NT2/D1 (cell line): ENCODE measurements at regions not wholly inside any gene's neighbourhood (a gene's known extent, or its start where the extent isn't known, plus 50 kb on each side); places are given as distances from the start of the nearest gene placed in this dataset.
"Not testable (repeated sequence)": the region's sequence is repeated elsewhere in the genome, so short reads cannot be mapped to it uniquely, and the experiment has no call there.

Experiments used
- DNase-seq: peaks from one replicate; pipeline ENCODE4 v3.0.0-alpha.2; 2011; ENCODE audit warnings: low read depth, low spot score
- H3K27me3 ChIP-seq: 2 replicates; pipeline ENCODE4 v1.6.0; 2011; ENCODE audit warnings: mild to moderate bottlenecking; ENCODE audit not compliant: insufficient read length, insufficient read depth
- H3K36me3 ChIP-seq: 2 replicates; pipeline ENCODE4 v1.6.1; 2011; ENCODE audit warnings: mild to moderate bottlenecking, low read length, mixed read lengths; ENCODE audit not compliant: insufficient read depth, insufficient read length
- H3K4me1 ChIP-seq: 2 replicates; pipeline ENCODE4 v1.5.1; 2011; ENCODE audit not compliant: insufficient read depth, insufficient read length
- H3K4me3 ChIP-seq: 2 replicates; pipeline ENCODE4 v1.5.1; 2011; ENCODE audit warnings: low read depth; ENCODE audit not compliant: insufficient read length
- H3K9ac ChIP-seq: 2 replicates; pipeline ENCODE4 v1.6.0; 2011; ENCODE audit warnings: low read depth; ENCODE audit not compliant: insufficient read length
- H3K9me3 ChIP-seq: 2 replicates; pipeline ENCODE4 v1.5.1; 2011; ENCODE audit warnings: mild to moderate bottlenecking, low read length; ENCODE audit not compliant: insufficient read depth
- SUZ12 ChIP-seq: IDR thresholded peaks from 2 replicates; pipeline ENCODE4 v1.6.1; 2011; ENCODE audit not compliant: insufficient read length, insufficient read depth; ENCODE audit errors: extremely low read depth
- YY1 ChIP-seq: IDR thresholded peaks from 2 replicates; pipeline ENCODE4 v1.6.1; 2011; ENCODE audit not compliant: insufficient read length, insufficient read depth
- ZNF274 ChIP-seq: IDR thresholded peaks from 2 replicates; pipeline ENCODE4 v1.6.1; 2011; ENCODE audit warnings: mild to moderate bottlenecking, low read depth, low read length

DNA sequence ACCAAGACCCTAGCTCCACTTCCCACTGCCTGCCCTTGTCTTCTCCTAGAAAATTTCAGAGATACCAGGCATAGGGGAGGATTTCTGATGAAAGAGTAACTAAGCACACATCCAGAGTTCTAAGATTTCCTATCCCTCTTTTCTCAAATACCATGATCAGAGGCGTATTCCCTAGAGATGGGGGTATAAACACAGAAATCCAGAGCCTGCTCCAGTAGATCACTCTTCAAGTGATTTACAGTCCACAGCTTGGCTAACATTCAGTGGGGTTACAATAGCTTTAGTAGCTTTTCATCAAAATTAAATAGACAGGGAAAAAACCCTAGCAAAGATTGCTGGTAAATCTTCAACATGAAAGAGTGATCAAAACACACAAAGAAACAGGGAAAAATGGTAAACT lies 800.7 kb upstream of the GRM7 start:
- Histone ChIP-seq H3K9me3 (no peaks in the 10 kb centered on the region), H3K27me3 (no peaks in the 10 kb centered on the region), H3K9ac (no peak overlapping the region), H3K4me3 (no peak overlapping the region), H3K36me3 (no peaks in the 10 kb centered on the region), H3K4me1 (no peaks in the 10 kb centered on the region)
- TF ChIP-seq YY1 = no peak
- no peak for TF ChIP-seq SUZ12
- no peak for TF ChIP-seq ZNF274
- no peak for DNase-seq

DNA sequence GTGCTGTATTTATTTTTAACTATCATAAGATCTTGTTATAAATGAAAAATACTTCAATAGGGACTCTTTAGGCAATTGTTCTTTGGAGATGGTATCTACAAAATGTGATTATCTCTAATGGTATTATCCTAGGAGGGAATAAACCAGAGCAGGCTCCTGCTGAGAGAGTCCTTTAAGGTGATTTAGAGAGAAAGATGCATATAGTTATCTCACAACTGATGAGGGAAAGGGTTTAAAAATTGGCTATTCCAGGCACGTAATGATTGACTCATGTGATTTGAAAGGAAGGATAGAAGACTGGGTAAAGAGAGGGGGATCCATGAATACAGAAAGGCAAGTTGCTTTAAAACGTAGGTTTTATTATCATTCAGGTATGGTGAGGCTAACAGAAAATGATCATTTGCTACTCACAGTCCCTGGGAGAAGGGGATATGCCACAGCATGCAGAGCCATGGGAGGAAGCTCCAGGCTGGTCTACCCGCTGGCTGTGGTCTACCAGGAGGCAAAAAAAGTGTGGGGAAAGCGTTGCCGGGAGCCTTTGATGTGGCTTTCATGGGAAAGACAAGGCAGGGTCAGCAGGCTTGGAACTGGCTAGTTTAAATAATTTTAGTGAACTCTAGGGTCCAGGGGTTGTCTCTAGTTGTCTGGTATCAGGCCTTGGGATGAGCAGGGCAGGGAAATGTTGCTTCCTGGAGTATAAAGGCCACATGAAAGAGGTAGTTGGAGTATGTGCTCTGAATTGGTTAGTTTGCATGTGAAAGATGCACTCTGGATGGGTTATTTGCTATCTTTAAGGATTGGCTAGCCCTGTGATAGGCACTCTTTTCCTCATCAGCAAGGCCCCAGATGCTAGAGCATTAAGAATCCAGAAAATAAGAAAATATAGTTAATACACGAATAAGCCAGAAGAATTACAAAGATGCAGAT lies 798.4 kb upstream of the GRM7 start:
- DNase-seq = peak; percentile 33
- no peaks in the 10 kb centered on the region for H3K9me3 ChIP-seq
- H3K4me1 ChIP-seq = no peaks in the 10 kb centered on the region

GRCh38 chr3:6066397-6066796 lies 794.5 kb upstream of the GRM7 start:
- TF ChIP-seq YY1 = no peak
- TF ChIP-seq SUZ12 = no peak
- TF ChIP-seq ZNF274 = no peak

More for the DNA sequence above, 798.4 kb upstream of the GRM7 start:
- Histone ChIP-seq H3K36me3 (no peaks in the 10 kb centered on the region), H3K4me3 (no peak overlapping the region), H3K27me3 (no peaks in the 10 kb centered on the region), H3K9ac (no peak overlapping the region)
- no peak for TF ChIP-seq YY1
- no peak for TF ChIP-seq SUZ12
- no peak for TF ChIP-seq ZNF274

GRCh38 chr3:6066868-6067578 lies 793.9 kb upstream of the GRM7 start:
- not testable (repeated sequence) for H3K4me1 ChIP-seq, DNase-seq, H3K36me3 ChIP-seq, H3K9ac ChIP-seq, H3K4me3 ChIP-seq, H3K27me3 ChIP-seq, H3K9me3 ChIP-seq

More at GRCh38 chr3:6066397-6066796, 794.5 kb upstream of the GRM7 start:
- H3K9me3 ChIP-seq = no peaks in the 10 kb centered on the region
- no peak for DNase-seq
- no peaks in the 10 kb centered on the region for H3K4me1 ChIP-seq
- H3K4me3 ChIP-seq = no peak overlapping the region
- H3K27me3 ChIP-seq = no peaks in the 10 kb centered on the region
- no peaks in the 10 kb centered on the region for H3K36me3 ChIP-seq
- H3K9ac ChIP-seq = no peak overlapping the region

GRCh38 chr3:6074952-6075351 lies 786.0 kb upstream of the GRM7 start:
- no peak for TF ChIP-seq ZNF274
- no peak for TF ChIP-seq SUZ12
- no peak for TF ChIP-seq YY1
- Histone ChIP-seq H3K4me3 (no peak overlapping the region), H3K9me3 (no peaks in the 10 kb centered on the region), H3K9ac (no peak overlapping the region), H3K27me3 (no peaks in the 10 kb centered on the region), H3K36me3 (no peaks in the 10 kb centered on the region), H3K4me1 (no peaks in the 10 kb centered on the region)
- DNase-seq = no peak

DNA sequence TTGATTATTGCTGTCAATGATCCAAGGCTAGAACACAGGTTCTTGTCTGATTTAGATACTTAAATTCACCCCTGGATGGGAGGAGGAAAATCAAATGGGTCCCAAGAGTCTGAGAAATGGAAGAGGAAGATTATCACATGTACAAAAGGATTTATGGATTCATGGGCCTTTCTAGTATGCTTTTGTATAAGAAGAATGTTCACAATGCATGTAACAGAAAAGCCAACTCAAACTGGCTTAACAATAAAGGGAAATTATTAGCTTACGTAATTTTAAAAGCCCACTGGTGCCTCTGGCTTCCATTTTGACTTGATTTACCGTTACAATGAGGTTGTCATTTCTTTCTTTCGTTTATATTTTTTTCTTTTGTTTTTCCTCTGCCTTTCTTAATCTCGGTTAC lies 782.5 kb upstream of the GRM7 start:
- no peaks in the 10 kb centered on the region for H3K4me1 ChIP-seq
- TF ChIP-seq ZNF274 (no peak), YY1 (no peak), SUZ12 (no peak)
- H3K36me3 ChIP-seq = no peaks in the 10 kb centered on the region
- no peak overlapping the region for H3K9ac ChIP-seq
- H3K27me3 ChIP-seq = no peaks in the 10 kb centered on the region
- no peaks in the 10 kb centered on the region for H3K9me3 ChIP-seq
- no peak overlapping the region for H3K4me3 ChIP-seq
- DNase-seq = no peak

GRCh38 chr3:6079011-6079410 lies 781.9 kb upstream of the GRM7 start:
- no peak overlapping the region for H3K9ac ChIP-seq
- H3K4me3 ChIP-seq = no peak overlapping the region
- TF ChIP-seq SUZ12 (no peak), ZNF274 (no peak), YY1 (no peak)
- no peaks in the 10 kb centered on the region for H3K4me1 ChIP-seq
- H3K36me3 ChIP-seq = no peaks in the 10 kb centered on the region
- H3K9me3 ChIP-seq = no peaks in the 10 kb centered on the region
- no peaks in the 10 kb centered on the region for H3K27me3 ChIP-seq
- no peak for DNase-seq
